OCI-LY3 (cell line): ENCODE measurements at regions not wholly inside any gene's neighbourhood (a gene's known extent, or its start where the extent isn't known, plus 50 kb on each side); places are given as distances from the start of the nearest gene placed in this dataset.

Experiments used
- H2AFZ ChIP-seq: fragments of 200-600, 300-600 bp; shearing (Covaris generic); 2 replicates; pipeline ENCODE4 v1.6.0; 2014; ENCODE audit warnings: antibody characterized with exemption, low read depth, low read length
- H3K27ac ChIP-seq: fragments of 200-600, 300-600 bp; sonication (generic); 2 replicates; pipeline ENCODE4 v1.5.1; 2014; ENCODE audit warnings: mild to moderate bottlenecking, low read length, moderate library complexity, mixed read lengths
- H3K27me3 ChIP-seq: fragments of 200-600, 300-600 bp; sonication (generic); 2 replicates; pipeline ENCODE4 v1.6.1; 2014; ENCODE audit warnings: low read depth, low read length, mixed read lengths
- H3K36me3 ChIP-seq: fragments of 200-600, 300-600 bp; sonication (generic); replicated peaks from 2 replicates; pipeline ENCODE3; 2014; ENCODE audit warnings: low read depth, low read length, mixed read lengths
- H3K4me1 ChIP-seq: fragments of 300-600, 200-600 bp; sonication (generic); 2 replicates; pipeline ENCODE4 v1.6.1; 2014; ENCODE audit warnings: low read length, mixed read lengths
- H3K4me2 ChIP-seq: fragments of 200-600, 300-600 bp; sonication (generic); 2 replicates; pipeline ENCODE4 v1.6.1; 2014; ENCODE audit warnings: low read length, mixed read lengths
- H3K4me3 ChIP-seq: fragments of 300-600, 200-600 bp; sonication (generic); 2 replicates; pipeline ENCODE4 v1.5.1; 2014; ENCODE audit warnings: antibody characterized with exemption, mild to moderate bottlenecking, low read length, moderate library complexity
- H3K79me2 ChIP-seq: fragments of 300-600, 200-600 bp; shearing (Covaris generic); 2 replicates; pipeline ENCODE4 v1.6.1; 2014; ENCODE audit warnings: mild to moderate bottlenecking, low read length, mixed read lengths
- H3K9ac ChIP-seq: fragments of 300-600, 200-600 bp; shearing (Covaris generic); 2 replicates; pipeline ENCODE4 v1.6.0; 2014; ENCODE audit warnings: mild to moderate bottlenecking, low read length, moderate library complexity
- H3K9me3 ChIP-seq: fragments of 200-600, 300-600 bp; shearing (Covaris generic); 2 replicates; pipeline ENCODE4 v1.6.1; 2014; ENCODE audit warnings: low read length, mixed read lengths; ENCODE audit not compliant: insufficient read depth
- H4K20me1 ChIP-seq: fragments of 200-600, 300-600 bp; sonication (generic); 2 replicates; pipeline ENCODE4 v1.6.1; 2016; ENCODE audit warnings: low read length, mixed read lengths; ENCODE audit not compliant: insufficient read depth
- EZH2phosphoT487 ChIP-seq: fragments of 200-600 bp; shearing (Covaris generic); IDR thresholded peaks from 2 replicates; pipeline ENCODE4 v1.6.1; 2018; ENCODE audit warnings: antibody characterized with exemption, mixed run types, low read depth
- TF ChIP-seq, protein P1 (sequence below): fragments of 200-600, 300-600 bp; sonication (generic); IDR thresholded peaks from 2 replicates; pipeline ENCODE4 v1.5.1; 2014; ENCODE audit warnings: antibody characterized with exemption, low read length, low read depth

DNA sequence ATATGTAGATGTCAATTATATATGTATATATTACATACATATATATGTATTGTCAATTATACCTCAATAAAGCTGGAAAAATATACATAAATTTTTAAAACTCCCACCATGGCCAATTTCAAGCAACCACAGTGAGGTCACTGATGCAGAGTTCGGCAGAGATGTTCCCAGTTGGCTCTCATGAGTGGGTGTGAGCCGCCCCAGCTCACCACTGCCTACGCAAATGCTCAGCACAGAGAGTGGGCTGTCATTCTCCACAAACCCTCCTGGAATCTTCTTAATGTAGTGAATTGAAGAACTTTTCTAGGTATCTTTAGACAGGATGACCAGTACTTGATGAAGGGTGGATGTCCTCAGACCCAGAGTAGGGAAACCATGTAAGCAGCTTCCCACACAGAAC lies 96.6 kb upstream of the TMEM45B start:
- Histone ChIP-seq H3K4me2 (no peak overlapping the region), H4K20me1 (no peaks in the 10 kb centered on the region), H3K36me3 (no peaks in the 10 kb centered on the region), H3K4me3 (no peak overlapping the region), H3K9me3 (no peaks in the 10 kb centered on the region), H3K27ac (no peak overlapping the region), H3K4me1 (no peaks in the 10 kb centered on the region), H3K79me2 (no peaks in the 10 kb centered on the region), H3K27me3 (peaks cover 6% of the 10 kb centered on the region; the same call in 1 of the 2 replicates), H2AFZ (no peak overlapping the region), H3K9ac (no peak overlapping the region)
- TF ChIP-seq, protein P1, sequence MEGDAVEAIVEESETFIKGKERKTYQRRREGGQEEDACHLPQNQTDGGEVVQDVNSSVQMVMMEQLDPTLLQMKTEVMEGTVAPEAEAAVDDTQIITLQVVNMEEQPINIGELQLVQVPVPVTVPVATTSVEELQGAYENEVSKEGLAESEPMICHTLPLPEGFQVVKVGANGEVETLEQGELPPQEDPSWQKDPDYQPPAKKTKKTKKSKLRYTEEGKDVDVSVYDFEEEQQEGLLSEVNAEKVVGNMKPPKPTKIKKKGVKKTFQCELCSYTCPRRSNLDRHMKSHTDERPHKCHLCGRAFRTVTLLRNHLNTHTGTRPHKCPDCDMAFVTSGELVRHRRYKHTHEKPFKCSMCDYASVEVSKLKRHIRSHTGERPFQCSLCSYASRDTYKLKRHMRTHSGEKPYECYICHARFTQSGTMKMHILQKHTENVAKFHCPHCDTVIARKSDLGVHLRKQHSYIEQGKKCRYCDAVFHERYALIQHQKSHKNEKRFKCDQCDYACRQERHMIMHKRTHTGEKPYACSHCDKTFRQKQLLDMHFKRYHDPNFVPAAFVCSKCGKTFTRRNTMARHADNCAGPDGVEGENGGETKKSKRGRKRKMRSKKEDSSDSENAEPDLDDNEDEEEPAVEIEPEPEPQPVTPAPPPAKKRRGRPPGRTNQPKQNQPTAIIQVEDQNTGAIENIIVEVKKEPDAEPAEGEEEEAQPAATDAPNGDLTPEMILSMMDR, result no peak
- TF ChIP-seq EZH2phosphoT487, result no peak

DNA sequence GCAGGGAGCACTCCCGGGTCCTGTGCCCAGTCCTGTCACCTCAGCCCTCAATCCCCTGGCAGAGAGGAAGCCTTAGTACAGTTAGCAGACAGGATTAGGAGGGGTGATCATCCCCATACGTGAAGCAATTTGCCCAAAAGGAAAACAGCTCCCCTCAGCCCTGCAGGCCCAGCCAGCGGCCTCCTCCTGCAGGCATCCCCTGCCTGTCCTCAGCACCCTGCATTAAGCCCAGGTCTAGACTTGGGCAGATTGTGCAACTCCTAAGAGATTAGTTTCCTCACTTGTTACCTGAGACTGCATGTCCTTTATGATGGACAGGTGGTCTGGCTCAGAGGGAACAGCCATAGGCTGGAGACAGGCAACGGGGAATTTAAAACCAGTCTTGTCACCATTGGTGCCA lies 95.5 kb upstream of the TMEM45B start:
- no peak overlapping the region for H3K9ac ChIP-seq
- no peaks in the 10 kb centered on the region for H3K9me3 ChIP-seq
- H3K27me3 ChIP-seq, result peaks cover 6% of the 10 kb centered on the region; the same call in 1 of the 2 replicates

DNA sequence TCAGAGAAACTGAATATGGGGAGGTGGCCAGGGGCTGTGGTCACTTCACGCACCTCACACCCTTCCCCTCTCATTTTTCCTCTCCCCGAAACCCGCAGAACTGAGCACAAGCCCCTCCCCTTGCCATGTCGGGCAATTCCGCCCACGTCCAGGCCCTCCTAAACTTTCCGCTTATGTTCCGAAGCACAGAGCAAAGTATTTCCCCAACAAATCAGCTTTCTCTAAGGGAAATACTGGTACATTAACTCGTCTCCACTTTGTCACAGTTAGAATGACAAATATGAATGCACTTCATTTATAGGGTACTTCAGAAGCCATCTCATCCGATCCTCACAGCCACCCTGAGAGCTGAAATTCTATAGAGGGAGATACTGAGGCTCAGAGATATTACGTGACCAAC lies 94.7 kb upstream of the TMEM45B start:
- TF ChIP-seq EZH2phosphoT487, result no peak
- TF ChIP-seq, protein P1, result no peak
- no peaks in the 10 kb centered on the region for H3K4me1 ChIP-seq
- no peak overlapping the region for H2AFZ ChIP-seq
- H3K4me3 ChIP-seq, result no peak overlapping the region
- H3K9me3 ChIP-seq, result no peaks in the 10 kb centered on the region
- no peak overlapping the region for H3K9ac ChIP-seq
- no peaks in the 10 kb centered on the region for H3K79me2 ChIP-seq
- H3K27me3 ChIP-seq, result peaks cover 6% of the 10 kb centered on the region; the same call in 1 of the 2 replicates
- H3K36me3 ChIP-seq, result no peaks in the 10 kb centered on the region
- H4K20me1 ChIP-seq, result no peaks in the 10 kb centered on the region
- H3K27ac ChIP-seq, result no peak overlapping the region
- no peak overlapping the region for H3K4me2 ChIP-seq

More for the DNA sequence above, 95.5 kb upstream of the TMEM45B start:
- Histone ChIP-seq H3K4me3 (no peak overlapping the region), H3K4me1 (no peaks in the 10 kb centered on the region), H3K4me2 (no peak overlapping the region), H3K79me2 (no peaks in the 10 kb centered on the region), H3K27ac (no peak overlapping the region), H4K20me1 (no peaks in the 10 kb centered on the region), H2AFZ (no peak overlapping the region), H3K36me3 (no peaks in the 10 kb centered on the region)
- TF ChIP-seq EZH2phosphoT487, result no peak
- TF ChIP-seq, protein P1, result no peak

DNA sequence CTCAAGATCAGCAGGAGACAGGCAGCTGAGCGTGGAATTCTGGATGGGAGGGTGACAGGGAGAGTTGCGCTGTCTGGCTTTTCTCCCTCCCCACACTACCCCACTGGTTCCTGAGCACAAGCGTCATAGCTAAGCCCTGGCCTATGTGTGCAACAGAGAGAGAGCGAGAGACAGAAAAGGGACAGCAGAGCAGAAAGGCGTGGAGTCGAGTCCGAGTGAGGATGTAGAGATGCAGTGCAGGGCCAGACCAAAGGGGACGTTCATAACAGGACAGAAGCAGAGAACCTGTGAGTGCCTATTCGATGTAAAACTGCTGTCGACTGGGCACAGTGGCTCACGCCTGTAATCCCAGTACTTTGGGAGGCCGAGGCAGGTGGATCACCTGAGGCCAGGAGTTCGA lies 94.0 kb upstream of the TMEM45B start:
- Histone ChIP-seq H4K20me1 (no peaks in the 10 kb centered on the region), H3K36me3 (no peaks in the 10 kb centered on the region), H3K4me1 (no peaks in the 10 kb centered on the region), H2AFZ (no peak overlapping the region), H3K9ac (no peak overlapping the region), H3K79me2 (no peaks in the 10 kb centered on the region), H3K4me3 (no peak overlapping the region), H3K27me3 (peaks cover 8% of the 10 kb centered on the region; the same call in 1 of the 2 replicates), H3K4me2 (no peak overlapping the region), H3K9me3 (no peaks in the 10 kb centered on the region), H3K27ac (no peak overlapping the region)
- no peak for TF ChIP-seq EZH2phosphoT487
- TF ChIP-seq, protein P1, result no peak
